ENCODE measurements at regions not wholly inside any gene's neighbourhood (a gene's known extent, or its start where the extent isn't known, plus 50 kb on each side); places are given as distances from the start of the nearest gene placed in this dataset.

- TF ChIP-seq CTCF (IDR thresholded peaks at IDR 0.05; ENCODE audit: control insufficient read depth, extremely low read depth, insufficient read depth), result no peak
- DNase-seq (ENCODE audit: low read depth), result no peak
- no peak overlapping the region for H3K4me3 ChIP-seq (ENCODE audit: low read depth, low read length)
Measured at GRCh38 chr5:4220016-4220415, 624.4 kb downstream of the IRX1 start.

GRCh38 chr5:4221048-4221447, 625.4 kb downstream of the IRX1 start:
- no peak for TF ChIP-seq CTCF (IDR thresholded peaks at IDR 0.05; ENCODE audit: control insufficient read depth, extremely low read depth, insufficient read depth)
- DNase-seq (ENCODE audit: low read depth), result no peak
- H3K4me3 ChIP-seq (ENCODE audit: low read depth, low read length), result no peak overlapping the region

- no peak for TF ChIP-seq CTCF (IDR thresholded peaks at IDR 0.05; ENCODE audit: control insufficient read depth, extremely low read depth, insufficient read depth)
- no peak overlapping the region for H3K4me3 ChIP-seq (ENCODE audit: low read depth, low read length)
- no peak for DNase-seq (ENCODE audit: low read depth)
Measured at GRCh38 chr5:4222147-4222546, 626.5 kb downstream of the IRX1 start.

- no peak for DNase-seq (ENCODE audit: low read depth)
- no peak overlapping the region for H3K4me3 ChIP-seq (ENCODE audit: low read depth, low read length)
- TF ChIP-seq CTCF (IDR thresholded peaks at IDR 0.05; ENCODE audit: control insufficient read depth, extremely low read depth, insufficient read depth), result no peak
Measured at GRCh38 chr5:4222821-4223220, 627.2 kb downstream of the IRX1 start.

GRCh38 chr5:4225741-4226140, 630.1 kb downstream of the IRX1 start:
- no peak overlapping the region for H3K4me3 ChIP-seq (ENCODE audit: low read depth, low read length)
- no peak for DNase-seq (ENCODE audit: low read depth)
- TF ChIP-seq CTCF (IDR thresholded peaks at IDR 0.05; ENCODE audit: control insufficient read depth, extremely low read depth, insufficient read depth), result no peak

- no peak for TF ChIP-seq CTCF (IDR thresholded peaks at IDR 0.05; ENCODE audit: control insufficient read depth, extremely low read depth, insufficient read depth)
- DNase-seq (ENCODE audit: low read depth), result no peak
- no peak overlapping the region for H3K4me3 ChIP-seq (ENCODE audit: low read depth, low read length)
Measured at GRCh38 chr5:4226565-4226964, 630.9 kb downstream of the IRX1 start.

- no peak for DNase-seq (ENCODE audit: low read depth)
- no peak overlapping the region for H3K4me3 ChIP-seq (ENCODE audit: low read depth, low read length)
- no peak for TF ChIP-seq CTCF (IDR thresholded peaks at IDR 0.05; ENCODE audit: control insufficient read depth, extremely low read depth, insufficient read depth)
Measured at GRCh38 chr5:4228708-4229107, 633.1 kb downstream of the IRX1 start.

Measured in LNCaP clone FGC (cell line).